Chondrocyte (in vitro differentiated cells): ENCODE measurements at regions not wholly inside any gene's neighbourhood (a gene's known extent, or its start where the extent isn't known, plus 50 kb on each side); places are given as distances from the start of the nearest gene placed in this dataset.

Experiments used
- DNase-seq: peaks from one replicate; pipeline ENCODE4 v3.0.0; 2021; ENCODE audit warnings: mixed read lengths, low spot score
- H3K27ac Mint-ChIP-seq: one replicate; pipeline ENCODE4 v1.8.0; 2021; ENCODE audit warnings: mild to moderate bottlenecking, moderate library complexity, mixed read lengths; ENCODE audit not compliant: unreplicated experiment
- H3K27me3 Mint-ChIP-seq: 2 replicates; pipeline ENCODE4 v1.8.0; 2021; ENCODE audit warnings: low read depth, mixed read lengths
- H3K36me3 Mint-ChIP-seq: 2 replicates; pipeline ENCODE4 v1.8.0; 2021; ENCODE audit warnings: low read depth, mixed read lengths
- H3K4me1 Mint-ChIP-seq: 2 replicates; pipeline ENCODE4 v1.8.0; 2021; ENCODE audit warnings: low read depth, mild to moderate bottlenecking, mixed read lengths
- H3K4me3 Mint-ChIP-seq: one replicate; pipeline ENCODE4 v1.8.0; 2021; ENCODE audit warnings: mild to moderate bottlenecking, moderate library complexity, mixed read lengths; ENCODE audit not compliant: unreplicated experiment
- H3K9me3 Mint-ChIP-seq: 2 replicates; pipeline ENCODE4 v1.8.0; 2021; ENCODE audit warnings: low read depth, mixed read lengths
- CTCF ChIP-seq: fragments of 200-600 bp; sonication (generic); IDR thresholded peaks from 2 replicates; pipeline ENCODE4 v1.5.0; 2021; ENCODE audit warnings: antibody characterized with exemption, mild to moderate bottlenecking, moderate library complexity

DNA sequence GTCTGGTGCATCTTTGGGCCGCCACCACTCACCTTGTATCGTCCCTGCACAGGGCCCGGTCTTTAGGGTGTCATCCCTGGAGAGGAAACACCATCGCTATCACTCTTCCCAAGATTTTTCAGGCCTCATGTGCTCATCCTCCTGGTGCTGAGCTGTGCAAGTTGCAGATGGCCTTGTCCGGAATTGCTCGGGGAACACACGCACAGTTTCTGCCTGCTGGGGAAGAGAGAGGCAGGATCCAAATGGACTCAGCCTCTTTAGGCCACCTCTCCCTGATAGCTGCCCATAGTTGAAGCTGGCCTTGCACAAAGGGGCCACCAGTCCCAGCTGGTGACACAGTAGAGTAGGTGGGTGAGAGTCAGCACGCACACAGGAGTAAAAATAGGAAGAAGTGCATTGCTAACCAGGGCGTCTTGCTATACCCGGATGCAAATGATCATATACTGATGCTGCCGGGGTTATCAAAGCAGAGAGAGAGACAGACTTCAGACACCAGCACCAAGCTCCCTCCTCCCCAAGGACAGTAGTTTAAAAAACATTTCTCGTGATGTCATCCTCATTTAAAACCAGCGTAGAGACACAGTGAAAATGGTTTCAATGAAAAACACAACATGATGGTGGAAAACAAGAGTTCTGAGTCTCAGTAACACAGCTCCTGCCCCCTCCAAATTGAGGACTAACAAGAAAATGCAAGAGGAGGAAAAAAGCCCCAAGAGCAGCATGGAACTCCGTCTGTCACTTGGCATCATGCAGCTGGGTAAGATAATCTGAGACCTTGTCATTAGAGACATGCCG is 147.5 kb upstream of the NCK2 start:
- H3K9me3 Mint-ChIP-seq, result no peaks in the 10 kb centered on the region
- no peaks in the 10 kb centered on the region for H3K4me1 Mint-ChIP-seq
- no peak overlapping the region for H3K27ac Mint-ChIP-seq
- H3K27me3 Mint-ChIP-seq, result peaks cover 3% of the 10 kb centered on the region
- no peak for DNase-seq
- no peak for TF ChIP-seq CTCF
- H3K4me3 Mint-ChIP-seq, result no peak overlapping the region
- H3K36me3 Mint-ChIP-seq, result no peaks in the 10 kb centered on the region

- no peak for TF ChIP-seq CTCF
- peaks cover 3% of the 10 kb centered on the region for H3K27me3 Mint-ChIP-seq
- no peak overlapping the region for H3K4me3 Mint-ChIP-seq
- no peaks in the 10 kb centered on the region for H3K36me3 Mint-ChIP-seq
- H3K9me3 Mint-ChIP-seq, result no peaks in the 10 kb centered on the region
- DNase-seq, result no peak
- H3K4me1 Mint-ChIP-seq, result no peaks in the 10 kb centered on the region
- no peak overlapping the region for H3K27ac Mint-ChIP-seq
Measured at GRCh38 chr2:105596411-105596921, 148.2 kb upstream of the NCK2 start.

- no peaks in the 10 kb centered on the region for H3K36me3 Mint-ChIP-seq
- peaks cover 3% of the 10 kb centered on the region for H3K27me3 Mint-ChIP-seq
- no peaks in the 10 kb centered on the region for H3K9me3 Mint-ChIP-seq
- TF ChIP-seq CTCF, result no peak
- no peaks in the 10 kb centered on the region for H3K4me1 Mint-ChIP-seq
- H3K27ac Mint-ChIP-seq, result no peak overlapping the region
- no peak for DNase-seq
- H3K4me3 Mint-ChIP-seq, result no peak overlapping the region
Measured at GRCh38 chr2:105595536-105595935, 149.2 kb upstream of the NCK2 start.

DNA sequence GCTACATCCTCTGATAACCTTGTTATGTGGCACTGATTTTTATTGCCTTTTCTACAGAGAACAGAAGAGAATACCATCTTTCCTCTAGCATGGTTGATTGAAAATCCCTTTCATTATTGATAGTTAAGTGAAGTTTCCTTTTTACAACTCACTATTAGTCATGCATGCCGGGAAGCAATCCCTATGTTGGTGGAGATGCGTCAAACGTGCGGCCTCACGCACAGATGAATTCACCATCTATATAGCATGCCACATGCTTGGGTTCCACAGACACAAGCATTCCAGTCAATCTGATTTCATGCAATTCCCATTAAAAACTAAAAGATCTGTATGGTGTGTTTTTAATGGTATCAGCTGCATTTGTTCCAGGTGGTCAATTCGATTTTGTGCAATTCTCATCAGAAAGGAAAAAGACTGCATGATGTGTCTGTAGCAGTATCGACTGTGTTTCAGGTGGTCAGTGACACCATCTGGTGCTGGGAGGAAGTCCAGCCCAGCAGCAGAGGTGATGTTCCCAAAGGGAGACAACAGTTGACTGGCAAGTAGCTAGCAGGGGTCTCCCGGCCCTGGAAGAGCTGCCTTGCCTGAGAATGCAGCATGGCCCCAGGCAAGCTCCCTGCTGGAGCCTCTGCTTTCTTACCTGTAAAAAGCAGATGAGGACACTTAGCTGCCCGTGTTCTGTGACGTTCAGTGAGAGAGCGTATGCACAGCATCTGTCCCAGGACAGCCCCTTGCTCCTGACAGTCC is 151.3 kb upstream of the NCK2 start:
- Mint-ChIP-seq H3K27ac (no peak overlapping the region), H3K4me1 (no peaks in the 10 kb centered on the region), H3K4me3 (no peak overlapping the region), H3K36me3 (no peaks in the 10 kb centered on the region), H3K9me3 (peaks cover 12% of the 10 kb centered on the region), H3K27me3 (peaks cover 3% of the 10 kb centered on the region)
- DNase-seq, result no peak
- TF ChIP-seq CTCF, result no peak

DNA sequence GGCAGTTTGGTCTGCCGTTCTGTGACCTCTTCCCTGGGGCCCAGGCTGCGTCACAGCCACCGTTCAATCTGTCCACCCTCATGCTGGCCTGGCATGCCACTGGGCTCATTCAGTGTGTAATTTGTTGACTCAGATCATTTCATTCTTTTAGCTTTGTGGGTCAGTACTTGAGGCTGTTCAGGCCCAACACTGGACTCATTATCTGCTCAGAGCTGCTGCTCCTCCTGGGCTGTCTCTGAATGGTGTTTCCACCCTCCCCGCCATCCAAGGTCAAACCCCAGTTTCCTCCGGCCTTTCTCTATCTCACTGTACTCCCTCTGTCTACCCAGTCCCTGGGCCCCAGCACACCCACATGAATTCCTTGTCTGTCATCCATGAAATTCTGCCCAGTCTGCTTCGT is 152.4 kb upstream of the NCK2 start:
- H3K27me3 Mint-ChIP-seq, result peaks cover 3% of the 10 kb centered on the region
- no peak for TF ChIP-seq CTCF
- H3K4me3 Mint-ChIP-seq, result no peak overlapping the region
- DNase-seq, result no peak
- H3K9me3 Mint-ChIP-seq, result peaks cover 23% of the 10 kb centered on the region
- H3K27ac Mint-ChIP-seq, result no peak overlapping the region
- no peaks in the 10 kb centered on the region for H3K4me1 Mint-ChIP-seq
- H3K36me3 Mint-ChIP-seq, result no peaks in the 10 kb centered on the region
